ENCODE measurements at regions not wholly inside any gene's neighbourhood (a gene's known extent, or its start where the extent isn't known, plus 50 kb on each side); places are given as distances from the start of the nearest gene placed in this dataset.
A peak's percentile ranks its signal among the peaks of the same experiment; 100 is the strongest.

- DNase-seq (ENCODE audit: low read depth) = no peak
- no peak overlapping the region for H3K4me3 ChIP-seq (ENCODE audit: low read depth, low read length)
Measured at GRCh38 chr5:124650147-124650561, 96.3 kb downstream of the ZNF608 start.

- DNase-seq (ENCODE audit: low read depth) = peak; percentile 80
- no peak overlapping the region for H3K4me3 ChIP-seq (ENCODE audit: low read depth, low read length)
Measured at GRCh38 chr5:124649491-124650146, 96.8 kb downstream of the ZNF608 start.

- no peak overlapping the region for H3K4me3 ChIP-seq (ENCODE audit: low read depth, low read length)
- no peak for DNase-seq (ENCODE audit: low read depth)
Measured at GRCh38 chr5:124648902-124649467, 97.5 kb downstream of the ZNF608 start.

DNA sequence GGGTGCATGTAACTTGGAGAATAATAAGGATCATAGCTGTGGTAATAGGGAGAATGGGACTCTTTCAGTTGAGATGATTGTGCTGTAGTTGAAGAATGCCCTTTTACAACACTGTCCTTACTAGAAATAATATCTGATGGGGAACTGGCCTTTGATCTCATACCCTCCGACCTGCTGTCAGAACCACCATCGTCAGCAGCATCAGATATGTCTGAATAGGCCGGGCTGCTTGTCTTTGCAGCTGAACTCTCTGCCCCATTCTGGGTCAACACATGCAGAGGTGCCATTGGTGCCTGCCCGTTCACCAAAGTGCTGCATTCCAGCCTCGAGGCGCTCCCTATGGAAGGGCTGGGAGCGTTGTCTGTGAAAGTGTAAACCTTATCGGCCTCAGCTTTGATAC is 99.1 kb downstream of the ZNF608 start:
- H3K4me3 ChIP-seq (ENCODE audit: low read depth, low read length) = no peak overlapping the region
- no peak for DNase-seq (ENCODE audit: low read depth)

DNA sequence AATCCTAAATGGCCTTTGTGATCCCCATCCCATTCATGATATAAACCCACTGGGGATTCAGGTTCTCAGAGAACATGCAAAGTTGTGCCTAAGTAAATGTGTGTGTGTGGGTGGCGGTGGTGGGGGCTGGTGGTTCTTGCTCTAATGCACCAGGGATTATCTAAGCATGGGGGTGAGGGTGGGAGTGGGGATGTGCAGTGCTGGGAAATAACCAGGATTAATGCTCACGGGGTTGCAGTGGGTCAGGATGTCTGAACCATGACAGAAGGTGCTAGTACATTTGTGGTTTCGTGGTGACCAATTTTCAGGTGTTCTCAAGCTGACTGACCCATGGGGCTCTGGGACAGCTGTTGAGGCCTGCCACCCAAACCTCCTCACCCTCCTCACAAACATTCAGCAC is 101.0 kb downstream of the ZNF608 start:
- H3K4me3 ChIP-seq (ENCODE audit: low read depth, low read length) = no peak overlapping the region

DNA sequence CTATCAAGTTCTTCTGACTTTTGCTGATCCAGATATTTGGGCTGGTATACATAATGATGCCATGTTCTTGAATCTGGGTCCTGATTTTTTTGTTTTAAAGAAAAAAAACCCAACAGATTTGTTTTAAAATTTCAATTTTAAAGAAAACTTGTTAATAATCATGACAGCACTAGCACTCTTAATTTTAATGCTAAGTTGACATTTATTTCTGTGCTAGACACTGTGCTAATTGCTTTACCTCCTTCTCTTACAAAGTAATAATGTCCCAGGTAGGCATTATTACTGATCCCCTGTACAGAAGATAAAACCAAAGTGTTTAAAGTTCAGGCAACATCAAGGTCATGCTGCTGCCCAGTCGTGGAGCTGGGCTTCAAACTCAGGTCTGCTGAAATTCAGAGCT is 101.9 kb downstream of the ZNF608 start:
- no peak overlapping the region for H3K4me3 ChIP-seq (ENCODE audit: low read depth, low read length)
- no peak for DNase-seq (ENCODE audit: low read depth)

More for the DNA sequence above, 101.0 kb downstream of the ZNF608 start:
- DNase-seq (ENCODE audit: low read depth) = no peak

DNA sequence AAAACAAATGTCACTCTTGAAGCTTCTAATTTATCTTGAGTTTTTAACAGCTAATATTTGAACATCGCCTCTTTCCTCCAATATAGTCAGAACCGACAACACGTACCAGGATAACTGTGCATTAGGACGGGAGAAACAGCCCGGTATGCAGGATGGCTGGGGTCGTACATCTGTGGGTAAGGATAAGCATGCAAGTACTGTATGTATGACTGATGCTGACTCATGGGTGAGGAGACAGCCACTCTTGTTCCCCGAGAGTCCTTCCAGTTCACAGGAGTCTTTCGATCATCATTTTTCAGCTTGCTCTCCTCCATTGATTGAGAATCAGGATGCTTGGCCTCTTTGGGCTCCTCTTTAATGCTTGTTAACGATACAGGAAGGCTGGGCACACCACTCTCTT is 102.3 kb downstream of the ZNF608 start:
- no peak overlapping the region for H3K4me3 ChIP-seq (ENCODE audit: low read depth, low read length)
- DNase-seq (ENCODE audit: low read depth) = no peak

DNA sequence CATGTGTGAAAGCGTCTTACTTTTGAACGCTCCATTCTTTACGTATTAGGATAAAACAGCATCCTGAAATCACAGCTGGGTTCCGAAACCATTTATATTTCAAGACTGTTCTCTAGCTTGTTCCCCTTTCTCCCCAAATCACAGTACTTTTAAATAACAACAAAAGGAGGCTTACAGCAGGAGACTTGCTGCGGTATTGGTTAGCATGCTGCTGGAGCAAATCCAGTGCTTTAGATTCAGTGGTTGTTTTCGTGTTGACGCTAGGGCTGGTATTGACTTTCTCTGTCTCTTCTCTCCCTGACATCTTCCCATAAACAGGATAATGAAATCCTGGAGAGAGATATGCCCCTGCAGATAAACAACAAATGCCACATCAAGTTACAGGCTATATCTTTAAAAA is 103.1 kb downstream of the ZNF608 start:
- DNase-seq (ENCODE audit: low read depth) = no peak
- H3K4me3 ChIP-seq (ENCODE audit: low read depth, low read length) = no peak overlapping the region

GRCh38 chr5:124642151-124642550 is 104.3 kb downstream of the ZNF608 start:
- H3K4me3 ChIP-seq (ENCODE audit: low read depth, low read length) = no peak overlapping the region
- DNase-seq (ENCODE audit: low read depth) = no peak

GRCh38 chr5:124641154-124641792 is 105.2 kb downstream of the ZNF608 start:
- H3K4me3 ChIP-seq (ENCODE audit: low read depth, low read length) = no peak overlapping the region
- DNase-seq (ENCODE audit: low read depth) = no peak

DNA sequence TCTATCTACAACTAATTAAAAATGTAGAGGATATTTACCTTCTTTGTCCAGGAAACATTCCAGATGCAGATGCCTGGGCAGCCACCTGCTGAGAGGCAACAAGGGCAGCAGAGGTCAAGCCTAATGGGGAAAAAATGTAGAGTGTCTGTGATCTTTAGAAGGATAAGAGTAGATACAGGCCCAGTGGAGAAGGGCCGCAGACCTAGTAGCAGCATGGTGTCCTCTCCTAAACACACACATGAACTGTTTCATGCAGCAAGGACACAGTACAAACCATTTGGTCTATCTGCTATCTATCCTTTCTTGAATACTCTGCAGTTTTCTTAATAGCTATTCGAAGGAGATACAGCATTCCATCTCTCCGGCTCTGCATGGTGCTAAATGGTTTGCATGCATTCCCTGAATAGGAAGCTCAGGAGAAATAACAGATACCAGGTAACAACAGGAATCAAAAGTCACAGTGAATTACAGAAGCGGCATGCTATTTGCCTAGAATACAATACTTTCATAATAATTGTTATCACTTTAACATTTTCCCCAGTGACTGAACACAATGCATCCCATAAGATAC is 107.3 kb downstream of the ZNF608 start:
- no peak overlapping the region for H3K4me3 ChIP-seq (ENCODE audit: low read depth, low read length)
- no peak for DNase-seq (ENCODE audit: low read depth)

DNA sequence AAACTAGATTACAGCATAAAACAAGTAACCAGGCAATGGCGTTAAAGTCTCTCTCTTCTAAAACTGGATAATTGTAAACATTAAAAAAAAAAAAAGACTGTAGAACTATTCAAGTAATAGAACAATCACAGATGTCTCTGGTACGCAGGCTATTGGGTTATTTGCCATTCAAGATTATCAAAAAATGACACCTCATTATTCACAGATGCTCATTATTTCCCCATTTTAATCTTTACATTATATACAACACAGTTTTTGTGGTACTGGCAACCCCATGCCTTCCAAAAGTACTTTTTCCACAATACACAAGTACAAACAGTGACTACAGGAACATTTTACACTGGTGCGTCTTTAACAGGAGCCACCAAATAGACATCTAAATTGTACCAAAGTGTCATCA is 109.4 kb downstream of the ZNF608 start:
- no peak overlapping the region for H3K4me3 ChIP-seq (ENCODE audit: low read depth, low read length)
- DNase-seq (ENCODE audit: low read depth) = no peak

DNA sequence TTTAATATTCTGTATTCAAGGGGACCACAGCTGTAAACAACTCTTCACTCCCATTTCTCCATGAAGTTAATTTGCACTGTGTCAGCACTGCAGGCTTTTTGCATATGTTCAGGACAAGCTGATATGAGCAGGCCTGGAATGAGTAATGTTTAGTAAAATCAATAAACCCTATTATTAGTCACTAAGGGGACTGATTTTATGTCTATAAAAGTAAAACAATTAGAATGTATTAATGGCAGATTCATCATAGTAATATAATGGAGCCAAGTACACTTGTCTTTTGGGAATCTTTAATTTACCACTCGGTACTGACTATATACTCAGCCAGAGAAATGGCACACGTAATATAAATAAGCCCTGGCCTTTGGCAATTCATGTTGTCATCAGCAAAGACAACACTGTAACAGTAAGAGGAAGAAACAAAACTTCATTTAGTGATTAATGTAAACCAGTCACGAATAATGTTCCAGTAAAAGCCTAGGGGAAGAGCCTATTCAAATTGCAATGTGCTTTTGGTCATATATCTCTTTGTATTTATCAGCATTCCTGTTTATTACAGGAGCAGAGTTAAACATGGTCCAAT is 111.6 kb downstream of the ZNF608 start:
- no peak for DNase-seq (ENCODE audit: low read depth)
- H3K4me3 ChIP-seq (ENCODE audit: low read depth, low read length) = no peak overlapping the region

DNA sequence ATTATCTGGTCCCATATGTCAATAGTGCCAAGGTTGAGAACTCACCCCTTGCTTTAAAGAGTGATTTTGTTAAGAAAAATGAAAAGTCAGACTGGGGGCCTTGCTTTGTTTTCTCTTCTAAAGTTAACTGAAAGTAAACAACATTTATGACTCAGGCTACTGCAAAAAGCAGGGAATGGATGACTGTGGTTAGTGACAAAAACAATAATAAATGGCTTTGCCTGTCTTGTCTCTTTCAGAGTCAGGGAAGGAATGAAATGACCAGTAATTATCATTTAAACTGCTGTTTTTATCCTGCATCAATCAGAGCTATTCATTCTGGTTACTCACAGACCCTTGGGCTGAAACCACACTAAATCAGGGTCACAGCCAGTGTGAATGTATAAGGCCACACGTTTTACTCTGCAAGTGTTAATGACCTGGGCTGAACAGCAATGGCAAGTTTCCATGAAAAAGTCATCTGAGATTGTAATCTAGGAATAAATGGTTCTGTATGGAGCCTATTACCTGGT is 112.2 kb downstream of the ZNF608 start:
- no peak overlapping the region for H3K4me3 ChIP-seq (ENCODE audit: low read depth, low read length)
- no peak for DNase-seq (ENCODE audit: low read depth)

DNA sequence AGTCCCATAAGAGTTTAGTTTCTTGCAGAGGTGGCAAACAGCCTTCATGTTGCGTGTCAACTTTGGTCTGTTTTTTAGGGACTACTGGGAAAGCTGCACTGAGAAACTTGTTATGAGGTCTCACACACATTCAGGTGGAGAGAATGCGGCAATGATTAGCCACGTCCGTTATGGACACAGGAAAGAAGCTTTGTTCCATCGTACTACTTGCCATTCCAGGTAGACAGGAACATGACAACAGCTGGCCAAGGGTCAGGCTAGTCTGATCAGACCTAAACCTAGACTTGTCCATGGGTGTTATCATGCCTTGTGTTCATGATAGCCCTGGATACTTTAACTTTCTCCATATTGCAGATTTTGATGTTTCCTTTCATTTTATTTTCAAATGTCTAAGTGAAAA is 113.2 kb downstream of the ZNF608 start:
- no peak for DNase-seq (ENCODE audit: low read depth)
- no peak overlapping the region for H3K4me3 ChIP-seq (ENCODE audit: low read depth, low read length)

- no peak for DNase-seq (ENCODE audit: low read depth)
- H3K4me3 ChIP-seq (ENCODE audit: low read depth, low read length) = no peak overlapping the region
Measured at GRCh38 chr5:124631874-124632550, 114.4 kb downstream of the ZNF608 start.

DNA sequence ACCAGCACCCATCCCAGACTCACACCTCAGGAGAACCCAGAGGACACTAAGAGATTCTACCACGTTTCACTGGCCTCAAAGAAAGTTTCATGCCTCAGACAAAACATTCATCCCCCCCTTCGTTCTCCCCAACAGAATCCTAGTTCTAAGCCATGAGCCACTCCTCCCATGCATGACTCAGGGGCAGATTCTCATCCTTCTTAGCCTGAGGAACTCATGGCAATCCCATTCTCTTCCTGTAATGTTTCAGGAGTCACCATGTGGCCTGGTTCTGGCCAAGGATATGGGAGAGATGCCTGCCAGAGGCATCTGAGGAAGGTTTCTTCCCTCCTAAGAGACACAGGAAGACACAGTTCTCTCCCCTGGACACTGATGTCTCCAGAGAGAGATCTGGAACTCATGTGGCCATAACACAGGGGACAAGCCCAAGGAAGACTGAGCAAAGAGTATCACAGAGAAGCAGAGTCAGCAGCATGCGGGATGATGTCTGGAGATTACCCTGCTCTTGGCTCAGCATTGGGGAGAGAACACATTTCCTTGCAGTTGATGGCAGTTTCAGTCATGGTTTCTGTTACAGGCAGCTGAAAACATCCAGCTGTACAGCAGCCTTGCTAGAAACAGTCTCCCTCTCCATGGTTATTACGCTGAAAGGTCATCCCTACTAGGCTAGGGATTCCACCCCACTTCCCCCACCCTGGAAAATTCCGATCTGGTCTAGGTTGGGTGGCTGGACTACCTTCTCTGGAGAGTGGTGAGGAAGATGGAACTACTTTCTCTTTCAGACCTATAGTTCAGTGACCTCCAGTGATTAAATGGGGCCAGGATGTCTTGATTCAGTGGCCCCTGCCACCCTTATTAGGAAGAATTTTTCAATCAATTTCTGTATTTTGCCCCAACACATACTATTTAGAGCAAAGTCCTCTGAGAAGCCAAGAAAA is 115.4 kb downstream of the ZNF608 start:
- DNase-seq (ENCODE audit: low read depth) = no peak

DNA sequence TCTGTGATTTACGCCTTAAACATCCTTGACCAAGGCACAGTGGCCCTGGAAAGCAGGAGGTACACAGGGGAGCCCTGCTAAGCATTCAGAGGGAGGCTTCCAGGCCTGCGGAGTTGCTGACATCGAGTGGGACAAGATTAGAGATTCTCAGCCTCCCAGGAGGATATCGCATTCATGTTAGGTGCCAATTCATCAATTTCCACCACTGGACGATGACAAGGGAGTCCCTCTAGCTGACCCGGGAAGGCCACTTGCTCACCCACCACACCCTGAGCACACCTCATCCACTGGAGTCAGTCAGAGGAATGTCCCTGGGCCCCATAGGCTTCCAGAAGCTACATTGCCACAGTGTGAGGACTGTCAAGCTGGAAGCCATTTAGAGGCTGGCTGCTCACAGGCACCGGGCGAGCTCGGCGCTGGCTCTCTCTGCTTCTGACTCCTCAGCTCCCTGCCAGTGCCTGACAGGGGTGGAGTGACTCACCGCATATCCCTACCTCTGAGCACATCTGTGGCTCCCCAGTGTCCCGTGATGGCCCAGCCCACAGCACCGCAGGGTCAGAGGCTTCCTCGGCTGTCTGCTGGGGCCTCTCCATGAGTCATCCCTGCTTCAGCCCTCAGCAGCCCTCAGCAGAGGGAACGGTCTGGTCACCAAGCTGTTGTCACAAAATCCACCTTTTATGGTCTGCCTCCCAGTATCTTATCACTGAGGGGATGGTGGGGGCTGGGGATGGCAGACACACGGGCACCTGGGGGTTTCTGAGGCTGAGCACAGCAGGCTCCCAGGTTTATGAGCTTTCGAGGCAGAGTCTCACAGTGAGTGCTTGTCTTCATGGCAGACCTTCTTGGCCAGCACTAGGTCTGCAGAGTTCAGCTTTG is 117.5 kb downstream of the ZNF608 start:
- peak; percentile 98 for DNase-seq (ENCODE audit: low read depth)
- H3K4me3 ChIP-seq (ENCODE audit: low read depth, low read length) = no peak overlapping the region

More for the DNA sequence above, 115.4 kb downstream of the ZNF608 start:
- H3K4me3 ChIP-seq (ENCODE audit: low read depth, low read length) = no peak overlapping the region
